Left ventricle myocardium inferior (tissue), 1 donor: ENCODE measurements at regions not wholly inside any gene's neighbourhood (a gene's known extent, or its start where the extent isn't known, plus 50 kb on each side); places are given as distances from the start of the nearest gene placed in this dataset.
A peak's percentile ranks its signal among the peaks of the same experiment; 100 is the strongest.

Experiments used
- DNase-seq: peaks from one replicate; pipeline ENCODE4 v3.0.0-alpha.2; 2020
- H3K27ac ChIP-seq: fragments of 200-600 bp; replicated peaks from 2 replicates; pipeline ENCODE4 v1.8.0; 2021
- H3K27me3 ChIP-seq: fragments of 200-600 bp; 2 replicates; pipeline ENCODE4 v1.8.0; 2021; ENCODE audit warnings: low read depth
- H3K36me3 ChIP-seq: fragments of 200-600 bp; 2 replicates; pipeline ENCODE4 v1.8.0; 2021
- H3K4me1 ChIP-seq: fragments of 200-600 bp; 2 replicates; pipeline ENCODE4 v1.8.0; 2021
- H3K4me3 ChIP-seq: fragments of 200-600 bp; 2 replicates; pipeline ENCODE4 v1.8.0; 2021; ENCODE audit warnings: mild to moderate bottlenecking, moderate library complexity
- H3K9me3 ChIP-seq: fragments of 200-600 bp; replicated peaks from 2 replicates; pipeline ENCODE4 v1.8.0; 2021
- intact Hi-C: fragments of 100-400 bp; cut with micrococcal nuclease; formaldehyde crosslinking; loops from one replicate; pipeline ENCODE4 v1.11.0; 2022
- TF ChIP-seq, protein P1 (sequence below): fragments of 200-600 bp; IDR thresholded peaks from 2 replicates; pipeline ENCODE4 v1.8.0; 2021; ENCODE audit warnings: antibody characterized with exemption, mild to moderate bottlenecking, borderline replicate concordance
- donor health status: DM: no; HTN: yes; CAD: no; lungs with severe emphysema.

DNA sequence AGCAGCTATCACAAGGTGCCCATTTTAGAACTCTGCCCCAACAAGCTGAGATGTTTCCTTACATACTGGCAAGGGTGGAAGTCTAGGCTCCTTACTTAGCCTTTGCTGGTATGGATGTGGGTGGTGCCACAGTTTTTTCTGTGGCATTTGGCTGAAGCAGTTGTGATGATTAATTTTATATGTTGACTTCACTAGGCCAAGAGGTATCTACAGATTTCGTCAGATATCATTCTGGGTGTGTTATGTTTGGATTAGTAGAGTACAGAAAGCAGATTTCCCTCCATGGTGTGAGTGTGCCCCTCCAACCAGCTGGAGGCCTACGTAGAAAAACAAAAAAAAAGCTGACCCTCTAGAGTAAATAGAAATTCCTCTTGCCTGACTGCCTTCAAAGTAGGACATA lies 317.0 kb downstream of the BARHL2 start:
- no peaks in the 10 kb centered on the region for H3K9me3 ChIP-seq
- H3K27me3 ChIP-seq: no peaks in the 10 kb centered on the region
- no peaks in the 10 kb centered on the region for H3K36me3 ChIP-seq
- H3K4me3 ChIP-seq: no peak overlapping the region
- H3K27ac ChIP-seq: no peak overlapping the region
- DNase-seq: no peak
- TF ChIP-seq, protein P1, sequence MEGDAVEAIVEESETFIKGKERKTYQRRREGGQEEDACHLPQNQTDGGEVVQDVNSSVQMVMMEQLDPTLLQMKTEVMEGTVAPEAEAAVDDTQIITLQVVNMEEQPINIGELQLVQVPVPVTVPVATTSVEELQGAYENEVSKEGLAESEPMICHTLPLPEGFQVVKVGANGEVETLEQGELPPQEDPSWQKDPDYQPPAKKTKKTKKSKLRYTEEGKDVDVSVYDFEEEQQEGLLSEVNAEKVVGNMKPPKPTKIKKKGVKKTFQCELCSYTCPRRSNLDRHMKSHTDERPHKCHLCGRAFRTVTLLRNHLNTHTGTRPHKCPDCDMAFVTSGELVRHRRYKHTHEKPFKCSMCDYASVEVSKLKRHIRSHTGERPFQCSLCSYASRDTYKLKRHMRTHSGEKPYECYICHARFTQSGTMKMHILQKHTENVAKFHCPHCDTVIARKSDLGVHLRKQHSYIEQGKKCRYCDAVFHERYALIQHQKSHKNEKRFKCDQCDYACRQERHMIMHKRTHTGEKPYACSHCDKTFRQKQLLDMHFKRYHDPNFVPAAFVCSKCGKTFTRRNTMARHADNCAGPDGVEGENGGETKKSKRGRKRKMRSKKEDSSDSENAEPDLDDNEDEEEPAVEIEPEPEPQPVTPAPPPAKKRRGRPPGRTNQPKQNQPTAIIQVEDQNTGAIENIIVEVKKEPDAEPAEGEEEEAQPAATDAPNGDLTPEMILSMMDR: no peak
- no peaks in the 10 kb centered on the region for H3K4me1 ChIP-seq
- intact Hi-C loops: no loop called here

DNA sequence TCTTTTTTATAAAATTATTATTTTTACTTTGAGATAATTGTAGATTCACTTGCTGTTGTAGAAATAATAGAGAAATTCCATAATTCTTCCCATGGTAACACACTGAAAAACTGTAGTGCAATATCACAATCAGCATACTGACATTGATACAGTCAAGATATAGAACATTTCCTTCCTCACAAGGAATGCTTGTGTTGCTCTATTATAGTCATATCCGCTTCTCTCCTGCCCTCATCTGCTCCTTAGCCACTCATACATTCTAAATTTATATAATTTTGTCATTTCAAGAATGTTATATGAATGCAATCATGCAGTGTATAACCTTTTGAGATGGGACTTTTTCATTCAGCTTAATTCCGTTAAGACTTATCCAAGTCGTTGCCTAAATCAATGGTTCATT lies 320.2 kb downstream of the BARHL2 start:
- no peak for DNase-seq
- Histone ChIP-seq H3K4me1 (no peaks in the 10 kb centered on the region), H3K9me3 (no peaks in the 10 kb centered on the region), H3K4me3 (no peak overlapping the region), H3K27me3 (no peaks in the 10 kb centered on the region), H3K36me3 (no peaks in the 10 kb centered on the region), H3K27ac (no peak overlapping the region)
- intact Hi-C loops: no loop called here
- TF ChIP-seq, protein P1: no peak

DNA sequence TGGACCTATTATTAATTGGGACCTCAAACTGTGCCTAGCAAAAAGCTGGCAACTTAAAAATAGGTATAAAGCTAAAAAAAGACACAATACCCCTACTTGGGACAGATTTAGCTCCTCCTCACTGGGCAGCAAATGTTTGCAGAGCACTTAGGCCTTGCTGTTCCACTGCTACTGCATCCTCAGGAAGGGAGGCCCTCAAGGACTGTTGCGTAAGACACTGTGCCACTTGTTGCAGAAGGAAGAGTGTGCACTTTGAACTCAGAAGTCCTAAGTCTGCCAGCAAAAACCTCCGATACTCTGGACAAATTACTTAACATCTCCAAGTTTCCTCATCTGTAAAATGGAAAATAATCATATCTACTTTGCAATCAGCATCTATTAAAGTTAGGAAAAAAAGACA lies 322.9 kb downstream of the BARHL2 start:
- Histone ChIP-seq H3K27me3 (no peaks in the 10 kb centered on the region), H3K36me3 (no peaks in the 10 kb centered on the region), H3K4me3 (no peak overlapping the region), H3K27ac (no peak overlapping the region), H3K9me3 (no peaks in the 10 kb centered on the region), H3K4me1 (no peaks in the 10 kb centered on the region)
- TF ChIP-seq, protein P1: no peak
- intact Hi-C loops: no loop called here
- DNase-seq: no peak

DNA sequence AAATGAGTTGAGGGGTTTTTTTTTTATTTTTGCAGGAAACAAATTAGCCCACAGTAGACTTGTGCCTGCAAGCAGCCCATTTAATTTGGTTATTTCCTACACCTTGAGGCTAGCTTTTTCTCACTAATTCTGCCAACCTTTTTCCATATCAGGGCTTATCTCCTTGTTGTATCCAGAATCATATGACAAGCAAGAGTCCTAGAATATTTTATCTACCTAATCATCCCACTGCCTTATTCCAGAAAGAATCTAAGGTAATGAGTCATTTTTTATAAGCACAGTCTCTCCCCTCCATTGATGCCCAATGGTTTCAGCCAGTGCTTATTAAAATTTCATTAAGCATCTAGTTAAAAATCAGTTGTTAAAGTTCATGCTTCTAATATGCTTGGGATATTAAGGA lies 324.1 kb downstream of the BARHL2 start:
- Histone ChIP-seq H3K27ac (no peak overlapping the region), H3K9me3 (no peaks in the 10 kb centered on the region), H3K36me3 (no peaks in the 10 kb centered on the region), H3K27me3 (no peaks in the 10 kb centered on the region), H3K4me1 (no peaks in the 10 kb centered on the region), H3K4me3 (no peak overlapping the region)
- TF ChIP-seq, protein P1: no peak
- intact Hi-C loops: no loop called here
- no peak for DNase-seq

DNA sequence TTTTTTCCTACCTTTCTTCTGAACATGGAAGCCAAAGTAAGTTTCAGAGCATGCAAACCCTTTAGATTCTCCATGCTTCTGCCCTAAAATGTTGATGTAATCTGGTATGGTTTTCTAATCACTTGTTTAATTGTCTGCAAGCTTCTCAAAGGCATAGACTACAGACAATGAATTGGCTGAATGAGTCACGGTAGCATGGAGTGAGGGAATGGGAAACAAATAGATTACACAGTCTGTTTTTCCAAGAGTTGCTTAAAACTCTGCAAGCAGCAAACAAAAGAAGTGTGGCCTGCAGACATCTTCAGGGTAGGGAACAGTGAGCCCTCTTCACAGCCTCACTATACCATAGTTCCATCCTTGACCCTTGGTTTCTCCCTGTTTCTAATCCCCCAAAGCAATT lies 326.0 kb downstream of the BARHL2 start:
- DNase-seq: no peak
- no peaks in the 10 kb centered on the region for H3K36me3 ChIP-seq
- no peak overlapping the region for H3K27ac ChIP-seq
- no peaks in the 10 kb centered on the region for H3K9me3 ChIP-seq
- intact Hi-C loops: no loop called here
- TF ChIP-seq, protein P1: no peak
- H3K4me3 ChIP-seq: no peak overlapping the region
- no peaks in the 10 kb centered on the region for H3K4me1 ChIP-seq
- H3K27me3 ChIP-seq: no peaks in the 10 kb centered on the region

DNA sequence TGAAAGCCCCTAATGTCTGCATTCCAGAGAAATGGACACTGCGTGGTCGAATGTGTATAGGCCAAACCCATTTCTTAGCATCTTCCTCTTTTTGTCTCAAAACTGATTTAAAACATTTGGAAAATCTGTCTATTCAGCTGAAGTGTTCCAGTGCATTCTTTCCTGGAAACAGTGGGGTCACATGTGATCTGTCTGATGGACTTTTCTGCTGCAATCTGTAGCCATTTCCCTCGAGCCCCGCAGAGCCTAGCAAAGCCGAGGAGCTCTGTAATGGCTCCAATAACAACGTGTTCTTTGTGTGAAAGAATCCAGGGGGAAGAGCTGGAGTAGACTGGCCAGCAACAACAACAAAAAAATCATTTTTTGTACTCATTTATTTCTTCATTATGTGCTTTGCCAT lies 329.3 kb downstream of the BARHL2 start:
- no peak for DNase-seq

More for the DNA sequence above, 329.3 kb downstream of the BARHL2 start:
- Histone ChIP-seq H3K9me3 (no peaks in the 10 kb centered on the region), H3K4me3 (no peak overlapping the region), H3K36me3 (no peaks in the 10 kb centered on the region), H3K27ac (peak overlapping the region; percentile 10), H3K27me3 (no peaks in the 10 kb centered on the region), H3K4me1 (no peaks in the 10 kb centered on the region)
- TF ChIP-seq, protein P1: no peak
- intact Hi-C loops: no loop called here
